NCI-H2227 (cell line): ENCODE measurements at regions not wholly inside any gene's neighbourhood (a gene's known extent, or its start where the extent isn't known, plus 50 kb on each side); places are given as distances from the start of the nearest gene placed in this dataset.
A peak's percentile ranks its signal among the peaks of the same experiment; 100 is the strongest.
"Not testable (repeated sequence)": the region's sequence is repeated elsewhere in the genome, so short reads cannot be mapped to it uniquely, and the experiment has no call there.

Source experiments
- DNase-seq: peaks from one replicate; lab custom pipeline; 2025; ENCODE audit not compliant: unreplicated experiment; lab: John Stamatoyannopoulos, UW

- DNase-seq: peak; percentile 62
Observed at GRCh38 chr2:221775096-221775495, 203.0 kb upstream of the EPHA4 start.

- no peak for DNase-seq
Observed at GRCh38 chr2:221774136-221774535, 202.0 kb upstream of the EPHA4 start.

DNA sequence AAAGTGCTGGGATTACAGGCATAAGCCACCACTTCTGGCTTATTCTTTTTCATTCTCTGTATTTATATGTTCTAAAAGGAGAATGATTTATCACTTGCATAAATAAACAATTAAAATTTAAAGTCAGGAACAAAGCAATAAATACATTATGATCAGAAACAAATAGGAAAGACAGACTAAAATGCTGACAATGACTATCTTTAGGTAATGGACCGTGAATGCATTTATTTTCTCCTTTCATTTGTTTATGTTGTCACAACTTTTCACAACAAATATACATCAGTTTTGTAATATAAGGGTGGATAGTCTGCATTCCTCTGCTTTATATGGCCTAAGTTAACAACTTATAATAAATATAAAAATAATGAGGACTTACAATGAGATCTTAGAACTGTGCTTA, 199.2 kb upstream of the EPHA4 start:
- no peak for DNase-seq

DNA sequence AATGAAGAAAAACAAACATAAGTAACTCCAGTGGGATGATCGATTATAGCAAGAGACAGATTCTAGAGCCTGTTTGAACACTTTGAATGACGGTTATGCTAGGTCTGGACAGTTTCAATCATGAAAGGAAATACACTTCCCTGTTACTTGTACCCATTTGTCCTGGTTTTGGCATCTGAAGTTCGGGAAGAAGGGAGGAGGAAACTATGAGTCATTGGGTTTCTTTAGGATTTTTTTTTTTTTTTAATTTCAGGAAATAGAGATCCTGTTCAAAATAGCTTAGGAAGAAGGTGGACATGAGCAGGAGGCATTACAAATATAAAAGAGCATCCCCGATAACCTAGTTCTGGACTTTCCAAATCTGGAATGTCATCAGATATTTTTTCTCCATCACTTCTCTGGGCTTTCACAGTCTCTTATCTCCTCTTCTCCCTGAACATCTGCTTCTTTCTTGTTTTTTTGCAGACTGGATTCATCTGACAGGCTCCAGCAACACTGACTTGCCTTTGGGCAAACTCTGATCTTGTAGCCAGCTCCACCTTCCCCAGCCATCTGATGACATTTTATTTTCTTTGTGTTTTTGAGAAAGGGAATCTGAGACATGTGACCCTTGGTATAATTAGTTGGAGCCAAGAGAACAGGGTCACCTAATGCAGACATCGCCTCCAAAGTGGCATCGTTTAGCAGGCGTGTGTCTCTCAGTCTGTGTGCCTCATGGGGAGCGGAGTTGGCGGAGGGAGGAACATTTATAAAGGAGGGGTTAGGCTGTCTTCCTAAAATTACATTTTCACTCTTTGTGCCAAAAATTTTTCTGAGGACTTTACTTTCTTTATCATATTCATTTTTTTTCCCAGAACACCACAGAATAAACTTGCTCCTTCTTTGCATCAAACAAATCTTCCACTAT, 195.3 kb upstream of the EPHA4 start:
- DNase-seq: no peak

GRCh38 chr2:221762496-221762895, 190.4 kb upstream of the EPHA4 start:
- DNase-seq: no peak

GRCh38 chr2:221761260-221761659, 189.2 kb upstream of the EPHA4 start:
- DNase-seq: no peak

- DNase-seq: no peak
Observed at GRCh38 chr2:221758076-221758475, 186.0 kb upstream of the EPHA4 start.

GRCh38 chr2:221753401-221753800, 181.3 kb upstream of the EPHA4 start:
- no peak for DNase-seq

GRCh38 chr2:221752781-221753180, 180.7 kb upstream of the EPHA4 start:
- no peak for DNase-seq

- DNase-seq: no peak
Observed at GRCh38 chr2:221750316-221750715, 178.2 kb upstream of the EPHA4 start.

DNA sequence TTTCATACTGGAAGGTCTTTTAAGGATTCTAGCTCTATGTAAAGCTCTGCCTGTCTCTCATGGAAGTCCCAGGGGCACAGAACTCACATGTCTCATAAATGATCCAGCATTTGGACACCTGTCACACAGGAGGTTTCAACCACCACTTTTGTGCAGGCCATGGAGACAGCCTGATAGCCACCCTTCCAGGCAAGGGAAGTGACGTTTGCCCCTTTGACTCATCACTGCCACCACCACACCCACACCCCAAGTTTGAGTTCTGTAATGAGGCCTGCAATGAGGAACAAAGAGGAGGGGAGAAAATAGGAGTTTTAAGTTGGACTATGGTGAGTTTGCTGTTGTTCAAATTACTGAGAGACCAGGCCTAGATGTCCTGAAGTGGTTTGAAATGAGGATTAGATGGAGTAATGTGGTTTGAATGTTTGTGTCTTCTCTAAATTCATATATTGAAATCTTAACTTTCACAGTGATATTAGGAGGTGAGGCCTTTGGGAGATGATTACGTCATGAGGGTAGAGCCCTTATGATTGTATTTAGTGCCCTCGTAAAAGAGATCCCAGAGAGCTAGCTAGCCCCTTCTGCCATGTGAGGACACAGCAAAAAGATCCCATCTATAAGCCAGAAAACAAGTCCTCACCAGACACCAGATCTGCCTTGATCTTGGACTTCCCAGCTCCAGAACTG, 175.3 kb upstream of the EPHA4 start:
- DNase-seq: no peak

DNA sequence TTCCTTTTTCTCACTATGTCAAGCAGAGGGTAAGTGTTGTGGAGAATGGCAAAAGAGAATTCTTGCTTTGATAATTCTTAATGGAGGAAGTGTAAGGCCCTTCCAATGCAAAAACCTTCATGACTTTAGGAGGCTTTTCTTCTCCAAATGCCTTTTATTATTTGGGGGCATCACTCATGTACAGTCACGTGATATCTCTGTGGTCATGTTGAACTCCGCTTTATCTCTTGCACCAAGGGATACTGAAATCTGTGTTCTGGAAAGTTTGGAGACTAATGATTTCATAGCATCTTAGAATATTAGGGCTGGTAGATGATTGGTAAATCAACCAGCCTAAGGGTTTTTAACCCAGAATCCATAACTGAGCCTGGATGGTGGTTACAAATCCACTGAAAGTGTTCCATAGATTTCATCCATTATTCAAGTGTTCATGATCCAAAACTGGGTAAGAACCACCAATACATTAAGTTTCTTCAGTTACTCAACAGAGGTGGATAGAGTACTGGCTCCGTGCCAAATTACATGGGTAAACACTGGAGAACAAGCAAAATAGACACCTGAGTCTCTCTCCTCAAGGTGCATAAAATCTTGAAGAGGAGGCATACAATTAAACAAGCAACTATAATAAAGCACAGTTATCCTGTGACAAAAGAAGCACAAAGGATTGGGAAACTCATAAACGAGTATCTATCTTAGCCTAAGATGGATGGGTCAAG, 169.6 kb upstream of the EPHA4 start:
- DNase-seq: no peak

DNA sequence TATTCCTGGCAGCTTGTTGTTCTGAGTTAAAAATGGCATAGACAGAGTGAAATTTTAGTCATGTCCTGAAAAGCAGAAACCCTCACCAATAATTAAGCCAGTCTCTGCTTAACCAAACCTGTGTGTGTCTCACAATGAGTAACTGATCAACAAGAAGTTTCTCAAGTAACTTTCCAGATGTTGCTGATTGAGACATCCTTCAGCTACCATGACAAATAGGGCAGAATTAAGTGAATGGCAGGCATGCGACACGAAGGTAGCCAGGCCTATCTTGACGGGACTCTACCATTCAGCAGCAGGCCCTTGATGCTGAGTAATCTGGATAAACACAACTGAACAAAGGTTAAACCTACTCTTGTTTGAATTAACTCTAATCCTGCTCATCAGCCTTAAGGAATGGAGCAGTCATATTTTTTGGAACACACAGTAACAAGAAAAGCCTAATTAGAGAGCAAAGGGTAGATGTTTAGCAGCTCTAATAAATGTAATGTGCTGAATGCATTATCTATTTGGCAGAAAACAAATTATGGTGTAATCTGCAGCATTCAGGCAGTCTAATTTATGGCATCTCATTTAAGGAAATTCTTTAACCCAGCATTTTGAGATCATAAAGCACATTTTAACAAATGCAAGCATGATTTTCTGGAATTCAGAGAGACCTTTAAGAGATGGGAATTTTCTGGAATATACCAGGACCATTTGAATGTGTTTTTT, 159.5 kb upstream of the EPHA4 start:
- DNase-seq: no peak

GRCh38 chr2:221726894-221727513, 154.9 kb upstream of the EPHA4 start:
- no peak for DNase-seq

- DNase-seq: no peak
Observed at GRCh38 chr2:221724631-221725203, 152.6 kb upstream of the EPHA4 start.

DNA sequence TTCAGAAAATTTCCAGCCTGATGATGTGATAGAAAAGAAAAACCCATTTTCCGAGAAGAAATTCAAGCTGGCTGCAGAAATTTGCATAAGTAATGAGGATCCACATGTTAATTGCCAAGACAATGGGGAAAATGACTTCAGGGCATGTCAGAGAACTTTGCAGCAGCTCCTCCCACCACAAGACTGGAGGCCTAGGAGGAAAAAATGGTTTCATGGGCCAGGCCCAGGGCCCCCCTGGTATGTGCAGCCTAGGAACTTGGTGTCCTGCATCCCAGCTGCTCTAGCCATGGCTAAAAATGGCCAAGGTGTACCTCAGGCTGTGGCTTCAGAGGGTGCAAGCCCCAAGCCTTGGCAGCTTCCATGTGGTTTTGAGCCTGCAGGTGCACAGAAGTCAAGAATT, 152.0 kb upstream of the EPHA4 start:
- not testable (repeated sequence) for DNase-seq

GRCh38 chr2:221716426-221717303, 144.6 kb upstream of the EPHA4 start:
- DNase-seq: peak; percentile 12

DNA sequence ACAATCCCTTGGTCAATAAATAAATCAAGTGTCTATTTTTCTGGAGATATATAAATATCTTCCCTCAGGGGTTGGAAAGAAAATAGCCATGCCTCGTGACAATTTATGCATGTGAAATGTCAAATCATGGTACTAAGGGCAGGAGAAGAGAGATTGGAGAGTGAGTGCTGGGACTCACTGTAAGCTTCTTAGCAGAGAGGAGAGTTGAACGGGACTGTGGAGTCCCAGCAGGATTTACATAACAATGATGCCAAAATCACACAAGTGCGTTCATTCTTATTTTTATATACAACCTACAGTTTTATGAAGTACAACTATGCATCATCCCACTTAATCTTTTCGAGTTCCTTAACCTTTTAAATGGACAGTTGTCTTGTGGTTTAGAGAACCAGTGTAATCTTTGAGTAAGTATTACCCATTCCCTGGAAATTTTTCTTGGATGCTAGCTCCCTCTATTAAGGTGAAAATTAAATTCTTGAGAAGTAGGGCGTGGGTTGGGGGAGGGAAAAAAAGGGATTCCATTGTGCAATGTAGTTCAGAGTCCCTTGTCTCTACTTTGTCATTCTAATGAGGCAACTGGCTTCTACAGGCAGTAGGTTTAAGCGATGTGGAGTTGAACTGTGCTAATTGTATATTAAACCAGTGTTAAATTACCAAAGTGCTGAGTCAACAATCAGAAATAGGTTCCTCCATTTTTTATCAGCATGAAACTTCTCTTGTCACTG, 143.6 kb upstream of the EPHA4 start:
- DNase-seq: no peak

- no peak for DNase-seq
Observed at GRCh38 chr2:221710744-221711143, 138.6 kb upstream of the EPHA4 start.
